ENCODE measurements at regions not wholly inside any gene's neighbourhood (a gene's known extent, or its start where the extent isn't known, plus 50 kb on each side); places are given as distances from the start of the nearest gene placed in this dataset.

GRCh38 chr4:85147481-85148076 is 181.1 kb upstream of the WDFY3 start:
- TF ChIP-seq CTCF (IDR thresholded peaks at IDR 0.05) (peak; percentile 78), ZFX (IDR thresholded peaks at IDR 0.05; ENCODE audit: borderline replicate concordance) (no peak)
- no peak overlapping the region for H3K27ac ChIP-seq

- TF ChIP-seq ZFX (IDR thresholded peaks at IDR 0.05; ENCODE audit: borderline replicate concordance) (no peak), CTCF (IDR thresholded peaks at IDR 0.05) (no peak)
- no peak overlapping the region for H3K27ac ChIP-seq
Measured at GRCh38 chr4:85149676-85150075, 183.2 kb upstream of the WDFY3 start.

GRCh38 chr4:85151371-85151770 is 184.9 kb upstream of the WDFY3 start:
- H3K27ac ChIP-seq = no peak overlapping the region
- TF ChIP-seq CTCF (IDR thresholded peaks at IDR 0.05) (no peak), ZFX (IDR thresholded peaks at IDR 0.05; ENCODE audit: borderline replicate concordance) (no peak)

GRCh38 chr4:85151786-85152185 is 185.3 kb upstream of the WDFY3 start:
- no peak overlapping the region for H3K27ac ChIP-seq
- TF ChIP-seq ZFX (IDR thresholded peaks at IDR 0.05; ENCODE audit: borderline replicate concordance) = no peak
- TF ChIP-seq CTCF (IDR thresholded peaks at IDR 0.05) = no peak

- TF ChIP-seq ZFX (IDR thresholded peaks at IDR 0.05; ENCODE audit: borderline replicate concordance) = no peak
- no peak for TF ChIP-seq CTCF (IDR thresholded peaks at IDR 0.05)
- no peak overlapping the region for H3K27ac ChIP-seq
Measured at GRCh38 chr4:85152480-85152879, 186.0 kb upstream of the WDFY3 start.

- TF ChIP-seq ZFX (IDR thresholded peaks at IDR 0.05; ENCODE audit: borderline replicate concordance) (no peak), CTCF (IDR thresholded peaks at IDR 0.05) (no peak)
- no peak overlapping the region for H3K27ac ChIP-seq
Measured at GRCh38 chr4:85153221-85153620, 186.7 kb upstream of the WDFY3 start.

GRCh38 chr4:85154591-85154990 is 188.1 kb upstream of the WDFY3 start:
- TF ChIP-seq ZFX (IDR thresholded peaks at IDR 0.05; ENCODE audit: borderline replicate concordance) (no peak), CTCF (IDR thresholded peaks at IDR 0.05) (no peak)

More at GRCh38 chr4:85154591-85154990, 188.1 kb upstream of the WDFY3 start:
- no peak overlapping the region for H3K27ac ChIP-seq

Data from 22Rv1 (cell line).